Activated CD8-positive, alpha-beta T cell treated with anti-CD3 and anti-CD28 coated beads, Interleukin-2, amount 10 ng/mL, durations not matched to agents 7 days and 5 days (primary cell): ENCODE measurements at regions not wholly inside any gene's neighbourhood (a gene's known extent, or its start where the extent isn't known, plus 50 kb on each side); places are given as distances from the start of the nearest gene placed in this dataset.

Experiments
- ATAC-seq: fragments of 150-1000 bp; cut with Tn5 transposase; one replicate; pipeline ENCODE4 v1.10.0; 2021; ENCODE audit warnings: moderate library complexity
- CTCF ChIA-PET: fragments of 350-600 bp; sonication (Branson Sonifier 250); formaldehyde crosslinking; loops from one replicate; lab custom pipeline; 2021; ENCODE audit warnings: antibody characterized with exemption; lab: Charles Lee
- POLR2A ChIA-PET: fragments of 350-600 bp; sonication (Branson Sonifier 250); formaldehyde crosslinking; loops from one replicate; lab custom pipeline; 2021; ENCODE audit warnings: antibody characterized with exemption; lab: Charles Lee
- DNase-seq: peaks from one replicate; pipeline ENCODE4 v3.0.0-alpha.2; 2020
- H3K27ac Mint-ChIP-seq: one replicate; pipeline ENCODE4 v1.8.0; 2021; ENCODE audit warnings: mild to moderate bottlenecking, mixed read lengths
- H3K27me3 Mint-ChIP-seq: one replicate; pipeline ENCODE4 v1.8.0; 2021; ENCODE audit warnings: low read depth, mixed read lengths
- H3K36me3 Mint-ChIP-seq: one replicate; pipeline ENCODE4 v1.8.0; 2021; ENCODE audit warnings: low read depth, mixed read lengths
- H3K4me1 Mint-ChIP-seq: one replicate; pipeline ENCODE4 v1.8.0; 2021; ENCODE audit warnings: low read depth, mixed read lengths
- H3K4me3 Mint-ChIP-seq: one replicate; pipeline ENCODE4 v1.8.0; 2021; ENCODE audit warnings: mild to moderate bottlenecking, mixed read lengths
- H3K9me3 Mint-ChIP-seq: one replicate; pipeline ENCODE4 v1.8.0; 2022; ENCODE audit warnings: mixed read lengths; ENCODE audit not compliant: insufficient read depth

DNA sequence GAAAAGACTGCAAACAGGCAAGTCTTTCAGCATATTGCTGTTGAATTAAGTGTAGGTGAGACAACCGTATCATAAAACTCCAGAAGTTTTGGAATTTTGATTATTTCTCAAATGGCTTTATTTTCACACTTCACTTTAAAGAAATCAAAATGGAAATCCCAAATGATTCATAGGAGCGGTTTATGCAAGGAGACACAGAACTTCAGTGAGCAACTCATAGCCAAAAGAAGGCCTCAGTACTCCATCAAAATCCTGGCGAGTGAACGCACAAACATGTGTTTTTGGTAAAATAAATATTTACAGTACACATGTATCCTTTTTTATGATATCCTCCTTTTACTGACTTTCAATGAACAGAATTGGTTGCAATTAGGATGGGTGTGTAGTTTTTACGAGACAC lies 140.4 kb upstream of the APCDD1 start:
- H3K36me3 Mint-ChIP-seq: no peaks in the 10 kb centered on the region
- POLR2A ChIA-PET: no interaction called here
- no peaks in the 10 kb centered on the region for H3K4me1 Mint-ChIP-seq
- no peak for ATAC-seq
- no peaks in the 10 kb centered on the region for H3K27me3 Mint-ChIP-seq
- no peaks in the 10 kb centered on the region for H3K9me3 Mint-ChIP-seq
- no peak for DNase-seq
- CTCF ChIA-PET: no interaction called here
- no peak overlapping the region for H3K4me3 Mint-ChIP-seq
- H3K27ac Mint-ChIP-seq: no peak overlapping the region

DNA sequence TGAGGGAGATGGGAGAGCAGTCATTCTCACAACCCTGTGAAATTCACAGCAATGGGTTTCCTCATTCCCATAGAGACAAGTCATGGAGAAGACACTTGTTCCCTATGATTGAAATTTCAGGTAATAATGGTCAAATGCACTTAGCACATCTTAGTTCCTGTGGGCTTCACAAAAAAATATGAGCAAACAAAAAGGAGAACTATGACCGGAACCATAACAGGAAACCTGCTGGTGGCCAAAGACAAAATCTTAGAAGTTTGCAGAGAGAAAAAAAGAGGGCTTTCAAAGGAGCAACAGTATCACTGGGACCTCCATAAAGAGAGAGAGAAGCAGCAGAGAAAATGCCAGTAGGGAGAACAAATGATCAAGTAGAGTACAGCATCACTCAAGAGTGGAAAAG lies 138.9 kb upstream of the APCDD1 start:
- no peak overlapping the region for H3K4me3 Mint-ChIP-seq
- ATAC-seq (no peak), DNase-seq (no peak)
- H3K36me3 Mint-ChIP-seq: no peaks in the 10 kb centered on the region
- ChIA-PET CTCF (no interaction called here), POLR2A (no interaction called here)
- no peaks in the 10 kb centered on the region for H3K9me3 Mint-ChIP-seq
- no peaks in the 10 kb centered on the region for H3K4me1 Mint-ChIP-seq
- H3K27ac Mint-ChIP-seq: no peak overlapping the region
- no peaks in the 10 kb centered on the region for H3K27me3 Mint-ChIP-seq

DNA sequence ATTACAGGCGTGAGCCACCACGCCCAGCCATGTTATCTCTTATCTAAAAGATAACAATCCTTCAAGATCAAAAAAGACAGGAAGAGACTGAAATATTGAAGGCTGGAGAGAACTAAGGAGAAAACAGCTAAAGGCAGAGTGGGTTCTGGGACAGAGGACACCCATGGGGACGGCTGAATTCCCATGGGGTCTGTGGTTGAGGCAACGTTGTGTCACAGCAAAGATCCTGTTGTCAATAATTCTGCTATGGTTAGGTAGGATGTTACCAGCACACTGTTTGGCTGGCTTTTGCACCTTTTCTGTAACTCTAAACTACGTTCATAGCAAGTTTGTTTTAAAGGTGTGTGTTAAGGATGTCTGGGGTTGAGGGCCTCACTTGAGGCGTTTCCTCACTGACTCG lies 137.7 kb upstream of the APCDD1 start:
- Mint-ChIP-seq H3K27me3 (no peaks in the 10 kb centered on the region), H3K36me3 (no peaks in the 10 kb centered on the region), H3K9me3 (no peaks in the 10 kb centered on the region), H3K4me1 (no peaks in the 10 kb centered on the region), H3K27ac (no peak overlapping the region), H3K4me3 (no peak overlapping the region)
- POLR2A ChIA-PET: no interaction called here
- no peak for ATAC-seq
- CTCF ChIA-PET: no interaction called here
- DNase-seq: no peak

DNA sequence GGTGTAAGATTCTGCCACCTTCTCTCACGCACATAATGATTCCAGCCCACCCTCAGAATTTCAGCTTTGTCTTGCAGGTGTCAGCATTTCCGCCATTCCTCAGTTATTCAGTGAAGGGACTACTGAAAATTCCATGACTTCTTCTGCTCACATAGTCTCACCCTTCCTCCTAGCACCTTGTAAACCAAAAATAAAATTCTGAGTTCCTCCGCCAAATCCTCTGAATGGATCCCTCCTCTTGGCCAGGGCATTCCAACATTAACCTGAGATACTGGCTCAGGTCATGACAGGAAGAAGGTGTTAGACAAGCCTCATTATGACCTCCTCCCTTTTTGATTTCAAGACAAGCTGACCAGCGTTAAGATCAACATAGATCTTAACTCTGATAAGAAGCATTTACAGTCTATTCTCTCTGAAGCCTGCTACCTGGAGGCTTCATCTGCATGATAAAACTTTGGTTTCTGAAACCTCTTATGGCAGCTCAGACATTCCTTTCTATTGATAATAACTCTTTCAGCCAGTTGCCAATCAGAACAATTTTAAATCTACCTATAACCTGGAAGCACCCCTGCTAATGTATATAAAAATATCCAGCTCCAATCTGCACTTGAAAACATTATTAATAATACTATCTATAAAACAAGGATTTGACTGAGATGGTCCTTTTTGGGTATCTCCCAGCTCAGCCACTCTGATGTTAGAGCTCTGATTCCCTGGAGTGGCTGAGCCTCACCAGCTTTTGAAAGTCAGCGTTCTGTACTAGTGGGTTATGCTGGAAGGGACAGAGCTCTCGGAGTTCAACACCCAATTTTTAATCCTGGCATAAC lies 136.4 kb upstream of the APCDD1 start:
- ChIA-PET POLR2A (no interaction called here), CTCF (interaction anchor here (1.1 kb wide), 1 partner anchor 286 kb away, joined by 3 read pairs; no protein-coding TSS in a partner anchor)
- Mint-ChIP-seq H3K27ac (no peak overlapping the region), H3K36me3 (no peaks in the 10 kb centered on the region), H3K9me3 (no peaks in the 10 kb centered on the region), H3K4me3 (no peak overlapping the region), H3K27me3 (no peaks in the 10 kb centered on the region), H3K4me1 (no peaks in the 10 kb centered on the region)
- ATAC-seq: no peak
- no peak for DNase-seq

DNA sequence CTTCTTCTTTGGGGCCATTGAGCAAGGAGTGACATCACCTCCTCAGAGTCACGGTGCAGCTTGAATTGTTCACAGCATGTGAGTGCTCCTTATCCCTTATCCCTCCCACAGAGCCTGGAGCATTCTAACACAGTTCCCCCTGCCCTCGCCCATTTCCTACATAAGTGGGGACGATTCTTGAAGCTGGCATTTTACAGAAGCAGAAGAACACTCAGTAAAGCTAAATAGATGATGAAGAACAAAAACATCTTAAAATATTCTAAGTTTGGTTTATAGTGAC lies 135.8 kb upstream of the APCDD1 start:
- ChIA-PET CTCF (interaction anchor here (1.1 kb wide), 1 partner anchor 286 kb away, joined by 3 read pairs; no protein-coding TSS in a partner anchor), POLR2A (no interaction called here)

DNA sequence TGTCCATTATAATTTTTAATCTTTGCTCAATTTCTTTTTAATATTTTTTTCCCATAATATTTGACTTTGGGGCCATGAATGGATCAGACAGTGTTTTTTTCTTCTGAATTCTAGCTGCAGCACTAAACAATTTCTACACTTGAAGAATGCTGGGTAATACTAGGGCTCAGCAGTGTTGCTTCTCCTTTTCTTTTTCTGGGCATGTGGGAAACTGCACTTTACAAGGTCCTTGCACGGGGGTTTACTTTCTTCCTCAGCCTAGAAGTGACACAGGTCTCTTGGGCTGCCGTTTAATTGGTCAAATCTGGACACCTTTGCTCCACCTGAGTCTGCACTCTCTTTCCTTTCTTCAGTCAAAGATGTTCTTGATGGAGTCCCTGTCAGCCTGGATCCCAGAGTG lies 135.4 kb upstream of the APCDD1 start:
- Mint-ChIP-seq H3K9me3 (no peaks in the 10 kb centered on the region), H3K36me3 (no peaks in the 10 kb centered on the region), H3K27ac (no peak overlapping the region), H3K4me3 (no peak overlapping the region), H3K4me1 (no peaks in the 10 kb centered on the region), H3K27me3 (no peaks in the 10 kb centered on the region)
- no peak for DNase-seq
- CTCF ChIA-PET: interaction anchor here (1.1 kb wide), 1 partner anchor 286 kb away, joined by 3 read pairs; no protein-coding TSS in a partner anchor
- ATAC-seq: no peak
- POLR2A ChIA-PET: no interaction called here

More for the DNA sequence above, 135.8 kb upstream of the APCDD1 start:
- no peaks in the 10 kb centered on the region for H3K36me3 Mint-ChIP-seq
- no peaks in the 10 kb centered on the region for H3K27me3 Mint-ChIP-seq
- H3K4me3 Mint-ChIP-seq: no peak overlapping the region
- no peak for ATAC-seq
- no peak overlapping the region for H3K27ac Mint-ChIP-seq
- H3K9me3 Mint-ChIP-seq: no peaks in the 10 kb centered on the region
- no peak for DNase-seq
- H3K4me1 Mint-ChIP-seq: no peaks in the 10 kb centered on the region

DNA sequence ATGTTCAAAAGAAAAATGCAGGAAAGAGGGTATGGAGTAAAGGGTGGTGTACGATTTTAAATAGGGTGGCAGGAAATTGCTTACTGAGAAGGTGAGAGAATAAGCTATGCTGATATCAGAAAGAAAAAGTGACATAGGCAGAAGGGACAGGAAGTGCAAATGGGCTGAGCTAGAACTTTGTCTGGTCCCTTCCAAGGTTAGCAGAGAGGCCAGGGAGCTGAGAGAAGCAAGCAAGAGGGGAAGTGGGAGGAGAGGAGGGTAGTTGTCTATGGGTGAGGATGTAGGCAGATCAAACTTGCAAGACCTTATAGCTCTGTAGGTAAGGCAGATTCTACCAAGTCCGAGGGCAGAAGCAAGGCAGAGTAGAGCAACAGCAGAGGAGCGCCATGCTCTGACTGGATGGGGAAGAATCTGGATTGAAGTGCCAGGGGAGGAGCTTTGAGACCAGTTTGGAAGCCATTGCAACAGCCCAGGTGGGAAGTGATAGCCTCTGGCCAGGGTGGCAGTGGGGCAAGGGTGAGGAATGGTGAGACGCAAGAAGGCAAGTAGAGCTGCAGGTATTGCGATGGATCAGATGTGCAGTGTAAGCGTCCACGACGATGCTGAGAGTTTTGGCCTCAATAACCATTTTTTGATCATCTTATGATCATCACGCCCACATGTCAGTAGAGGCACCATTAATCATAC lies 134.4 kb upstream of the APCDD1 start:
- Mint-ChIP-seq H3K4me3 (no peak overlapping the region), H3K4me1 (no peaks in the 10 kb centered on the region), H3K36me3 (no peaks in the 10 kb centered on the region), H3K27ac (no peak overlapping the region), H3K27me3 (no peaks in the 10 kb centered on the region), H3K9me3 (no peaks in the 10 kb centered on the region)
- POLR2A ChIA-PET: no interaction called here
- DNase-seq (no peak), ATAC-seq (no peak)
- CTCF ChIA-PET: no interaction called here

DNA sequence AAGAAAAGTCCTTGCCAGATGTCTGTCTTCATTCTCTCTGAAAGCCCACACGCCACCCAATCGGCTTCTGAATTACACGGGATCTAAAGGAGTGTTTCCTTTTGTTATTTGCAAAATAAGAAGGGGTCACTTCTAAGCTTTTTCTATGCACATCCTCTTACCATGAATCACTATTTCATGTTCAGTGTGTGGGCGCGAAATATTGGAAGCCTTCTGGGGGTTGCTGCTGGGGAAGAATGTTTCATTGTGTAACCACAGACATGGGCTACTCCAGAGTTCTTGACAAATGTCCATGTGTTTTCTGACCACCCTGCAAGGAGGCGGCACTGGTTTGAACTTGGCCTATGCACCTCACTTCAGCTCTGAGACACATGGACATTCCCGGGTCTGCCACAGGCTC lies 133.6 kb upstream of the APCDD1 start:
- CTCF ChIA-PET: no interaction called here
- no peaks in the 10 kb centered on the region for H3K27me3 Mint-ChIP-seq

DNA sequence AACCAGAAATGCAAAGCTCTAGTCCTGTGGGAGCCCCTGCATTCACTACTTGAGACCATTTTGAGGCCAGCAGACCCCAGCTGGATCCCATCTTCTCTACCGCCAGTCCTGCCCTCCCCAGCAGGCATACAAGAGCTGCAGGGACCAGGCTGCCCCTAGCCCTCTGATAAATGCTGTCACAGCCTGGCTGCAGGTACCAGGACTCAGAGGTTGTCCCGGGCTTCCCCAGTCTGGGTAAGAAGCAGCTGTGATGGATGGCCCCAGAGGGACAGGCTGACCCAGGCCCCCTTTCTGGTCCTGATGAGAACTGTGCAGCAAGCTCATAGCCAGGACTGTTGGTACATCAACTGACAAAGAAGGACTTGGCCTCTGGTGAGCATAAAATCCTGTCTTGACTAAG lies 132.9 kb upstream of the APCDD1 start:
- ChIA-PET CTCF (no interaction called here), POLR2A (no interaction called here)
- no peak for ATAC-seq
- no peak overlapping the region for H3K4me3 Mint-ChIP-seq
- no peaks in the 10 kb centered on the region for H3K27me3 Mint-ChIP-seq
- no peak overlapping the region for H3K27ac Mint-ChIP-seq
- H3K9me3 Mint-ChIP-seq: no peaks in the 10 kb centered on the region
- H3K4me1 Mint-ChIP-seq: no peaks in the 10 kb centered on the region
- DNase-seq: no peak
- no peaks in the 10 kb centered on the region for H3K36me3 Mint-ChIP-seq

More for the DNA sequence above, 133.6 kb upstream of the APCDD1 start:
- Mint-ChIP-seq H3K27ac (no peak overlapping the region), H3K4me3 (no peak overlapping the region), H3K36me3 (no peaks in the 10 kb centered on the region), H3K4me1 (no peaks in the 10 kb centered on the region), H3K9me3 (no peaks in the 10 kb centered on the region)
- ATAC-seq (no peak), DNase-seq (no peak)
- POLR2A ChIA-PET: no interaction called here

DNA sequence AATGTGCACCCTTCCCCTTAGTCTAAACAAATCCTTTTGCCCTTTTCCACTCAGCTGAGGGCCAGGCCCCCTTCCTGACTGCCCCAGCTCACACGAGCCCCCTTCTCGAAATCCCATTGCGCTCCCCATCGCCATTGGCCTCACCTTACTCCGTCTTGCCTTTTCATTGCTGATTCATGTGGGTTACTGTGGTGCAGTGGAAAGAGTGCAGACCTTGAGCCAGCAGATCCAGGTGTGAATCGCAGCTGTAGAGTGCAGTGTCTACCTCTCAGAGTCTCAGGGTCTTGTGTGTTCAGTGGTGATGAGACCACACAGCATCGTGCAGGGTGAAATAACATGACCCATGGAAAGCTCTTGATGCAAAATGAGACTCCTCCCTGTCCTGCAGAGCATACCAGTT lies 132.4 kb upstream of the APCDD1 start:
- CTCF ChIA-PET: no interaction called here
- Mint-ChIP-seq H3K4me3 (no peak overlapping the region), H3K36me3 (no peaks in the 10 kb centered on the region), H3K27me3 (no peaks in the 10 kb centered on the region), H3K9me3 (no peaks in the 10 kb centered on the region), H3K27ac (no peak overlapping the region), H3K4me1 (no peaks in the 10 kb centered on the region)
- no peak for DNase-seq
- ATAC-seq: no peak
- POLR2A ChIA-PET: no interaction called here

DNA sequence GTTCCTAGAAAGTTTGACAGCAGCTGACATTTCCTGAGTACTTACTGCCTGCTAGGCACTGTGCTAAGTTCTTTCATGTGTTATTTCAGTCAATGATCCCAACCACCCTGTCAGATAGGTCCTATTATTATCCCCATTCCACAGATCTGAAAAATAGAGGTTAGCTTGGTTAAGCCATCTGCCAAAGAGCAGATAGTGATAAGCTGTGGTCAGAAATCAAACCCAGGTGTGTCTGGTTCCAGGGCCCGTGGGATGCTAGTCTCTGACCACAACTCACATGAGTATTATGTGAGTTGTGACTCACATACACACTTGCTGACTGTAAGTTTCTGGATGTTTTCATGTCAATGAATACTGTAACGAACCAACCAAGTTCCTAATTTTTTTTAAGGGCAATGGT lies 132.0 kb upstream of the APCDD1 start:
- ChIA-PET POLR2A (no interaction called here), CTCF (no interaction called here)
- Mint-ChIP-seq H3K4me1 (no peaks in the 10 kb centered on the region), H3K27me3 (no peaks in the 10 kb centered on the region), H3K9me3 (no peaks in the 10 kb centered on the region), H3K27ac (no peak overlapping the region), H3K4me3 (no peak overlapping the region), H3K36me3 (no peaks in the 10 kb centered on the region)
- ATAC-seq (no peak), DNase-seq (no peak)

DNA sequence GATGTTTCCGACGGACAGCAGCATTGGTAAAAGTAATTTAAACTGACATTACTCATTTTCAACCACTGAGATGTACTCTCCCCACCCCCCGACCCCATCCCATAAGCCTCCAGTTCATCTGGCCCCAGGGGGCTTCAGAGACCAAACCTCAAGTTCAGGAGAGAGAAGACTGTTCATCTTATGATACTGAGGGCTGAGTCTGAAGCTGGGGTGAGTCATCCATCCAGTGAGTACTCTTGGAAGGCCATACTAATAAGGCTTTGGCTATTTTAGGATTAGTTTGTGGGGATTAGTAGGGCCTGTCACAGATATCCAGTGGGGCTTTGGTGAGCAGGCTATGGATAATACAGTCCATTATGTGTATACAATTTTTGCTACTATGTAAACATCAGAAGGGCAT lies 125.3 kb upstream of the APCDD1 start:
- Mint-ChIP-seq H3K4me1 (no peaks in the 10 kb centered on the region), H3K36me3 (no peaks in the 10 kb centered on the region), H3K9me3 (no peaks in the 10 kb centered on the region), H3K27me3 (no peaks in the 10 kb centered on the region), H3K27ac (no peak overlapping the region), H3K4me3 (no peak overlapping the region)
- ChIA-PET CTCF (no interaction called here), POLR2A (no interaction called here)
- ATAC-seq (no peak), DNase-seq (no peak)
